BLaER1 treated with 17β-estradiol and CSF1 and Interleukin-3, amounts not matched to agents 10 nM and 100 nM (cell line): ENCODE measurements at regions not wholly inside any gene's neighbourhood (a gene's known extent, or its start where the extent isn't known, plus 50 kb on each side); places are given as distances from the start of the nearest gene placed in this dataset.
A peak's percentile ranks its signal among the peaks of the same experiment; 100 is the strongest.
"Not testable (repeated sequence)": the region's sequence is repeated elsewhere in the genome, so short reads cannot be mapped to it uniquely, and the experiment has no call there.

Source experiments
- H3K27ac ChIP-seq, 11 experiments: shearing (Covaris generic); formaldehyde crosslinking; 2 replicates each; pipeline ENCODE4 v1.8.1; 2022
- H3K27me3 ChIP-seq, 11 experiments: shearing (Covaris generic); formaldehyde crosslinking; 2 replicates each; pipeline ENCODE4 v1.8.1; 2022
- H3K36me3 ChIP-seq, 11 experiments: shearing (Covaris generic); formaldehyde crosslinking; 2 replicates each; pipeline ENCODE4 v1.8.1; 2022
- H3K4me1 ChIP-seq, 10 experiments: shearing (Covaris generic); formaldehyde crosslinking; 2 replicates each; pipeline ENCODE4 v1.8.1; 2022
- H3K4me2 ChIP-seq, 11 experiments: shearing (Covaris generic); formaldehyde crosslinking; 2 replicates each; pipeline ENCODE4 v1.8.1; 2022
- H3K4me3 ChIP-seq, 10 experiments: shearing (Covaris generic); formaldehyde crosslinking; 2 replicates each; pipeline ENCODE4 v1.8.1; 2022
- H3K9ac ChIP-seq, 11 experiments: shearing (Covaris generic); formaldehyde crosslinking; 2 replicates each; pipeline ENCODE4 v1.8.1; 2022
- H3K9me3 ChIP-seq, 11 experiments: shearing (Covaris generic); formaldehyde crosslinking; replicated peaks in 1 of 11; 2 replicates each; pipeline ENCODE4 v1.8.1; 2022
- H4K20me1 ChIP-seq, 11 experiments: shearing (Covaris generic); formaldehyde crosslinking; 2 replicates each; pipeline ENCODE4 v1.8.1; 2022
- Cebpa-rat ChIP-seq, 11 experiments: shearing (Covaris generic); IDR thresholded peaks; 2 replicates each; pipeline ENCODE4 v1.8.1; 2022

DNA sequence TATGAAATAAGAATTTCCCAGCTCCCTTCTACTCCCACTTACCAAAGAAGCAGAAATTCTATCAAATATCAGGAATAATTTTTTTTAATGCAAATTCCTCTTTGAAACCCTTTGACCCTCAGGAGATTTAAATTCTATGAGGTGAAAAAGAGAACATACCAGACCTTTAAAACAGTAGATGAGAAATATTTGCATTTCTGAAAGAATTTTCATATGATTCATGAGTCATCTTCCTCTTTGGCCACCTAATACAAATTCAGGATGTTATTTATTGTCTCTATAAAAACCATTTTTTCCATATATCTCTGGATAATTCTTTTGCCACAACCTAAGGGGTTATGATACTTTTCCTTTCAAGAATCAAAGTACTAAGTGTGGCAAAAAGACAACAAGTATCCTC is 67.3 kb upstream of the ST3GAL6 start:
- Histone ChIP-seq H3K4me3 (no peak overlapping the region), H3K4me2 (peak overlapping the region in 3 of 11 experiments; percentile 44 to 68 (median 61); a peak in 4 of 22 replicates), H3K36me3 (no peaks in the 10 kb centered on the region), H4K20me1 (no peaks in the 10 kb centered on the region), H3K4me1 (peaks cover 0 to 21% (median 0%) of the 10 kb centered on the region in 10 experiments; a peak in 7 of 20 replicates), H3K9ac (no peak overlapping the region), H3K9me3 (peaks cover 0 to 2% (median 0%) of the 10 kb centered on the region in 11 experiments; a peak in 3 of 22 replicates), H3K27ac (peak overlapping the region in 3 of 11 experiments; percentile 8 to 60 (median 43); a peak in 5 of 22 replicates), H3K27me3 (no peaks in the 10 kb centered on the region)
- no peak for TF ChIP-seq Cebpa-rat (IDR thresholded peaks at IDR 0.05)

DNA sequence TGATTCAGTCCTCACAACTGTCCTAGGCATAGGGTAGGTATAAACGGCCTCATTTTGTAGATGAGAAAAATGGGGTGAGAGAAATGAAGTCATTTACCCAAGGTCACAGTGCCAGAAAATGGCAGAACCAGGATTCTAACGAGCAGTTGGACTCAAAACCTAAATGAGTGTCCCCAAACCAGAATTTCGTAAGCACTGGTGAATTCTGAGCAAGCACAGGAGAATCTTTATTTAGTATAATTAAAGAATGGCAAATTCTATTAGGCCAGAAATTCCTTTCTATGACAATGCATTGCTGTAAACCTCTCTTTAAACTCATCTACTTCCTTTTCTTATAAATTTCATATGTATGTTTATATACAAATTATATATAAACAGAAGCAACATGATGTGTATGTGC is 66.8 kb upstream of the ST3GAL6 start:
- Histone ChIP-seq H3K27ac (peak overlapping the region in 3 of 11 experiments; percentile 8 to 60 (median 43); a peak in 5 of 22 replicates), H3K4me2 (peak overlapping the region in 3 of 11 experiments; percentile 44 to 68 (median 61); a peak in 6 of 22 replicates), H3K4me1 (peaks cover 0 to 22% (median 0%) of the 10 kb centered on the region in 10 experiments; a peak in 8 of 20 replicates)
- not testable (repeated sequence) for H3K36me3 ChIP-seq, H3K9me3 ChIP-seq, H3K4me3 ChIP-seq, H3K9ac ChIP-seq, H3K27me3 ChIP-seq, H4K20me1 ChIP-seq

DNA sequence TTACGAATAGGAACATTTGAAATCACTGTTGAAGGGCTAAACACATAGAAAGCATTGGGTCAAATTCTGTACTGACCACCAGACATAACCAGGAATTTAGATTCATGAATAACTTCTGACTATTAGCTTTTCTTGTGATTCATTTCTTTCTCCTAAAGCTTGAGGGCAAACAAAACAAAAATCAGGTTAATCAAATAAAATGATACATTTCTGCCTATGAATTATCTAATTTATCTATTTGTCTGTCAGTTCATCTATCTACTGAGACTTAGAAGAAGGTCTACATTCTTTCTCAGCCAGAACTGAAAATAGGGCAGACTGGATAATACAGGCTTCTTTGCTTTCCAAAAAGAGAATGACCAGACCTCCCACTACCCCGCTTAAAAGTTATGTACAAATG is 65.9 kb upstream of the ST3GAL6 start:
- Histone ChIP-seq H4K20me1 (no peaks in the 10 kb centered on the region), H3K9me3 (no peaks in the 10 kb centered on the region)

DNA sequence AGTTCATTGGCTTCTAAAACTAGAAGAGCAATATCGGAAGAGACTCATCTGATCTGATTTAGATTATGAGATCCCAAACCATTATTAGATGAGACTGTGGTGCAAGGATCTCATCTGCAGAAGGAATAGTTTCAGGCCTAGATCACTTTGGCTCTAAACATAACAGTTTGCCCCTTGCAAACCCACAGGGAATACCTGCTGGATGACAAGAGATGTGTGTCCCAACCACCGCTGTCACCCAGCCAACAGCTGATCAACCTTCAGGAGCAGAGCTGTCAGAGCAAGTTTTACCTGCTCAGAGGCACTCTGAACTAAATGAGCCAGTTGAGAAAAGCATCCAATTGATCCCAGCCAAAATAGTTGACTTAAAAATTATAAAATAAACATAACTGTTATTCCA is 64.0 kb upstream of the ST3GAL6 start:
- Histone ChIP-seq H3K4me3 (no peak overlapping the region), H3K9ac (no peak overlapping the region), H3K4me1 (peaks cover 0 to 50% (median 0%) of the 10 kb centered on the region in 10 experiments; a peak in 8 of 20 replicates), H4K20me1 (no peaks in the 10 kb centered on the region), H3K27ac (no peak overlapping the region), H3K36me3 (no peaks in the 10 kb centered on the region), H3K9me3 (no peaks in the 10 kb centered on the region), H3K27me3 (no peaks in the 10 kb centered on the region), H3K4me2 (no peak overlapping the region)
- no peak for TF ChIP-seq Cebpa-rat (IDR thresholded peaks at IDR 0.05)

More for the DNA sequence above, 65.9 kb upstream of the ST3GAL6 start:
- no peak overlapping the region for H3K9ac ChIP-seq
- no peak for TF ChIP-seq Cebpa-rat (IDR thresholded peaks at IDR 0.05)
- H3K27me3 ChIP-seq: no peaks in the 10 kb centered on the region
- no peak overlapping the region for H3K4me2 ChIP-seq
- no peaks in the 10 kb centered on the region for H3K36me3 ChIP-seq
- H3K27ac ChIP-seq: no peak overlapping the region
- no peak overlapping the region for H3K4me3 ChIP-seq
- peaks cover 0 to 31% (median 0%) of the 10 kb centered on the region in 10 experiments; a peak in 8 of 20 replicates for H3K4me1 ChIP-seq

- Histone ChIP-seq H4K20me1 (no peaks in the 10 kb centered on the region), H3K4me2 (peak overlapping the region in 4 of 11 experiments; percentile 26 to 50 (median 37); a peak in 6 of 22 replicates), H3K4me1 (peaks cover 0 to 57% (median 9%) of the 10 kb centered on the region in 10 experiments; a peak in 11 of 20 replicates), H3K27me3 (no peaks in the 10 kb centered on the region), H3K9ac (no peak overlapping the region), H3K27ac (0 out of 22 replicates have a peak overlapping the region, but pooled peaks of 1 of the 11 experiments have one; percentile 5), H3K4me3 (no peak overlapping the region), H3K36me3 (no peaks in the 10 kb centered on the region), H3K9me3 (no peaks in the 10 kb centered on the region)
- TF ChIP-seq Cebpa-rat (IDR thresholded peaks at IDR 0.05): no peak
These were observed 62.0 kb upstream of the ST3GAL6 start for GRCh38 chr3:98701071-98701675.

GRCh38 chr3:98702166-98702565 is 61.0 kb upstream of the ST3GAL6 start:
- H3K4me1 ChIP-seq: peaks cover 0 to 55% (median 9%) of the 10 kb centered on the region in 10 experiments; a peak in 11 of 20 replicates
- H3K4me3 ChIP-seq: no peak overlapping the region
- no peaks in the 10 kb centered on the region for H3K9me3 ChIP-seq
- TF ChIP-seq Cebpa-rat (IDR thresholded peaks at IDR 0.05): no peak
- peak overlapping the region in 4 of 11 experiments; percentile 3 to 50 (median 37); a peak in 4 of 22 replicates for H3K4me2 ChIP-seq
- H3K36me3 ChIP-seq: no peaks in the 10 kb centered on the region
- no peak overlapping the region for H3K9ac ChIP-seq
- no peak overlapping the region for H3K27ac ChIP-seq
- H4K20me1 ChIP-seq: no peaks in the 10 kb centered on the region
- no peaks in the 10 kb centered on the region for H3K27me3 ChIP-seq

DNA sequence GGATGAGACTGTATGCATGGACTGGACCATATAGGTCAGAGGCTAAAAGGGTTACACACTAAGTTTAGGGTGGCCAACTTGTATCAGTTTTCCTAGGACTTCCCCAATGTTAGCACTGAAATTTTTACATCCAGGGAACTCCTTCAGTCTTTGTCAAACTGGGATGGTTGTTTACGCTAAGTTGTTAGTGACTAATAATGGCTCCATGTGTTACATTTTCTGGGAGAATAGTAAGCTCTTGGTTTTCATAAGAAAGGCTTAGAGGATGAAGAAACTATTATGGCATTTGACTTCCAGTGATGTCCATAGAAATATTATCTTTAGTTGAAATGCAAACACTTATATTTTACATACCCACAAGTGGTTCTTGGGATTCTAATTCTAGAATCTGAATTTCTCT is 57.9 kb upstream of the ST3GAL6 start:
- no peaks in the 10 kb centered on the region for H4K20me1 ChIP-seq

GRCh38 chr3:98705694-98706093 is 57.4 kb upstream of the ST3GAL6 start:
- H3K4me3 ChIP-seq: no peak overlapping the region
- peaks cover 9 to 67% (median 18%) of the 10 kb centered on the region in 10 experiments; a peak in 18 of 20 replicates for H3K4me1 ChIP-seq
- no peak overlapping the region for H3K27ac ChIP-seq
- no peak overlapping the region for H3K9ac ChIP-seq
- no peaks in the 10 kb centered on the region for H4K20me1 ChIP-seq
- H3K27me3 ChIP-seq: no peaks in the 10 kb centered on the region
- no peaks in the 10 kb centered on the region for H3K9me3 ChIP-seq
- H3K36me3 ChIP-seq: no peaks in the 10 kb centered on the region
- no peak for TF ChIP-seq Cebpa-rat (IDR thresholded peaks at IDR 0.05)
- H3K4me2 ChIP-seq: peak overlapping the region in 8 of 11 experiments; percentile 1 to 27 (median 20); a peak in 11 of 22 replicates

More for the DNA sequence above, 57.9 kb upstream of the ST3GAL6 start:
- H3K4me2 ChIP-seq: peak overlapping the region in 7 of 11 experiments; percentile 11 to 27 (median 21); a peak in 10 of 22 replicates
- no peak overlapping the region for H3K4me3 ChIP-seq
- H3K4me1 ChIP-seq: peaks cover 7 to 67% (median 15%) of the 10 kb centered on the region in 10 experiments; a peak in 18 of 20 replicates
- no peak overlapping the region for H3K9ac ChIP-seq
- H3K27me3 ChIP-seq: no peaks in the 10 kb centered on the region
- TF ChIP-seq Cebpa-rat (IDR thresholded peaks at IDR 0.05): no peak
- no peaks in the 10 kb centered on the region for H3K36me3 ChIP-seq
- no peaks in the 10 kb centered on the region for H3K9me3 ChIP-seq
- no peak overlapping the region for H3K27ac ChIP-seq

- H3K27ac ChIP-seq, H3K9ac ChIP-seq, H3K27me3 ChIP-seq, H3K4me2 ChIP-seq, H3K4me3 ChIP-seq, H3K36me3 ChIP-seq, H3K9me3 ChIP-seq, H4K20me1 ChIP-seq: not testable (repeated sequence)
- peaks cover 9 to 51% (median 17%) of the 10 kb centered on the region in 10 experiments; a peak in 18 of 20 replicates for H3K4me1 ChIP-seq
These were observed 54.5 kb upstream of the ST3GAL6 start for GRCh38 chr3:98708681-98709080.
